ENCODE measurements at regions not wholly inside any gene's neighbourhood (a gene's known extent, or its start where the extent isn't known, plus 50 kb on each side); places are given as distances from the start of the nearest gene placed in this dataset.
"Not testable (repeated sequence)": the region's sequence is repeated elsewhere in the genome, so short reads cannot be mapped to it uniquely, and the experiment has no call there.

DNA sequence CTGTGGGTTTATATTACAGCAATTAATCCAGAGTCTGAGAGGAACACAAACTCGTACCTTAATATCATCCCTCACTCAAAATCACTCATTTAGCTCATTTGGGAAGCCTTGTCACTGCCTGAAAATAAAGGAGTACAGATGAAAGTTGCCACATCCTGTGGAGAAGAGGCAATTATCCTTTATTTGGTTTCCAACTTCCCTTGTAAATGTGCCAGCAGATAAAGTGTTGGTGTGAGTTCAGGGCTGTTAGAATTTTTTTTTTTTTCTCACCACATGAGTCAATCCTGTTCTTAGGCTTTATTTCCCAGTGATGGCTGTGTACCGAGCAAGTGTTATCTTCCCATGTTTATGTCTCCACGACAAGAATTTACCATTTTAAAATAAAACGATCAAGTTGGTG, 99.0 kb upstream of the SMIM30 start:
- intact Hi-C loops (cut with DNase I) = no loop called here
- DNase-seq (ENCODE audit: low spot score) (no peak), ATAC-seq (no peak)

DNA sequence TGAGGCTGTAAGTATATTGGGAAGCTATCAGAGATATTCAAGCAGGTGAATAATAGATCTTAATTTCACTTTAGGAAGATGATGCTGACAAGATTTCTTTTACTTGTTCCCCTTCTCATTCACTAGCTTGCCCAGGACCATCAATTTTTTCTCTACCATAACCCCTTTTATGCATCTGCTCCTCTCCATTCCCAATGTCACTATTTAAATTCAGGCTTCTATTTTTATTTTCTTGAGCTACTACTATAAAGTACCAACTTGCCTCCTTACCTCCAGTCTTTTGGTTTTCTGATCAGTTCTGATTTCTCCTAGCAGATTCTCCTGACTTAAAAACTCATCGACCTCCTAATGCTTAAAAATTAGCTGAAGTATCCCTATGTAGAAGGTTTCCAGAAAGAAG, 97.7 kb upstream of the SMIM30 start:
- ATAC-seq = no peak
- intact Hi-C loops (cut with DNase I) = no loop called here

DNA sequence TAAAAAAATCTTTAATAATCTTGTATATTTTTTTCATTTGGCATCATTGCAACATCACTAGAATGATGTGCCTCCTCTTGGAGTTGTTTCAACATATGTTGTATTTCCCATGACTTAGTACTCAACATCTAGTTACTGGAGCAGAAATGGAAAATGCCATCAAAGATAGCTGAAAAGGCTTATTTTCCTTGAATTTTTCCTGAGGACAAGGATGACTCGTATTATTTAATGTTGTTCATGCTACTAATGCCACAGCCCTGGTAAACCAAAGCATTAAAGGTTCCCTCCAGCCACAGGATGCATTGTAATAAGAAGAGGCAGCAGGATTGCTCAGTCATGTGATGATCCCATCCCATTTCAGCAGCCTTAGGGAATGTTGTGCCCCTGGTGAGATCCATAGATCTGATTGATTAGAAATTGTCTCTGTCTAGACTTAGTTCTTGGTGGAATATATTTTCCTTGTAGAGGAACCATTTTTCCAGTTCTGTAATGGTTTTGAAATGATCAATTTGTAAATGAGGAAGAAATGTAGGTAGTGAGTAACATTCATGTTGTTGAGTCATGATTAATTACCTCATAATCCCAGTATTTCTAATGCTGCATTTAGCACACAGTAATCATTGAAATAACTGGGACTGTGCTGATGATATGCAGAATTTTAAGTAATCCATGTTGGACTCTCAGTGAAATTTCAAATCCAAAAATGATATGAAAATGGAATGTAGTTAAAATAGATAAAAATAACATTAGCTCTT, 91.3 kb upstream of the SMIM30 start:
- DNase-seq (ENCODE audit: low spot score) (no peak), ATAC-seq (no peak)
- intact Hi-C loops (cut with DNase I) = no loop called here

More for the DNA sequence above, 97.7 kb upstream of the SMIM30 start:
- DNase-seq (ENCODE audit: low spot score) = no peak

DNA sequence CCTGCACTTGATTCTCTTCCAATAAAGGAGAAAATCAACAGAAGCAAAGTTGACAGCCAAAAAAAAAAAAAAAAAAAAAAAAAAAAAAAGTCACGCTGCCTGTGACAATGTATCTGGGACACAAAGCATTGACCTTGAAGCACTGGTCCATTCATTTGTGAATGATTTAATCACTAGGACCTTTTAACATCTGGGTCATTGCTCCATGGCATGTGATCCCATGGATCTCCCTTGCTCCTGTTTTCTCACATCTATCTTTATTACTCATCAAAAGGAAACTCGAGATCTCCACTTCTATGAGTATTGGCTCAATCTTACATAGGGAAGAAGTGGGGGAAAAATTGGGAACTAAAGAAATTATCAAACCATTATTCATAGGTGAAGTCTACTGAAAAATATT, 89.6 kb upstream of the SMIM30 start:
- intact Hi-C loops (cut with DNase I) = no loop called here
- ATAC-seq = no peak
- no peak for DNase-seq (ENCODE audit: low spot score)

DNA sequence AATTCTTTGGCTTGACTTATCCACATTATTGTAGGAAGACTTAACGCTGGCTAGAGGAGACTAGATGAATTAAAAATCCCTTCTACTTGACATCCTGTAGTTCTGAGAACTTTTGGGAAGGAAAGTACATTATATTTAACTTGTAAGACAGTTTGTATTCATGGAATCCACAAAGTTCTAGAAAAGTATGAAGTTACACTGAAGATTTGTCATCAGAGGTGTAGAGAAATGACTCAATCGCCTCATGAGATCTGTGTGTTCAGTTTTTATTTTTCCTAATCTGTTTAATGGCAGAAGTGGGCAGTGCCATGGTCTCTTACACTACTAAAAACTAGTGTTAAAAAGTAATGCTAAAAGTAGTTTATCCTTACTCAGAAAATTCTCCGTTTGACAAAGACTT, 89.1 kb upstream of the SMIM30 start:
- intact Hi-C loops (cut with DNase I) = no loop called here
- DNase-seq (ENCODE audit: low spot score) = no peak
- no peak for ATAC-seq

DNA sequence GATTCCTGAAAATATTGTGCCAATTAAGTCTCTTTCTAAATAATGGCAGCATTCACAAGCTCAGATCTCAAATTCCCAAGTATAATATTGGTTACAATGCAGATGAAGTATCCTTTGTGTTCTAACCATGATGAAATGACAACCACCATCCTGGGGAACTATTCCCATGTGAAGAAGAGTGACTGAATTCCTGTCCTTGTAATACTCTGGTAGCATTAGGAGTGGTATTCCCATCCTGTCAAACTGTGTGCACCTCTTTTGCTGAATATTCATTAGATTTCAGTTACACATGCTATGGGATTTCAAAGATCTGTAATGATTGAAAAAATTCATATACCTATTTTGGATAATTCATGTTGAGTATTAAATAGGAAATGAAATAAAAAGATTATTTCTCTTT, 86.1 kb upstream of the SMIM30 start:
- ATAC-seq = no peak
- intact Hi-C loops (cut with DNase I) = no loop called here

DNA sequence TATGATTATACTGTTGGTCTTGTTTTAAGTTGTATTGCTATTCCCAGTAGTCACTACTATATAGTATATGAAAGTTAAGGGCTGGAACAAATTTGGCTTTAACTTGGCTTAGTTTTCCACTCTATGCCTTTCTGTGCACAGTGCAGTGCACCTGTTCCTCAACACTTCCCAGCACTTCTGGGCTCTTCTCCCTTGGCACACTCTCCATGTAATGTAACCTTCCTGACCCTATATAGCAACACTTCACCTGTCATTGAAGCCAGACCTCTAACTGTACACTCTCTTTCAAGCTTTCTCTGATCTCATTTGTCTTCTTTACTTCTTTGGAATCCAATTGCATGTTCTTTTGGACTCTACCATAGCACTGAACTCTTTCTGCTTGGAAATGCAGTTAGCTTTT, 83.9 kb upstream of the SMIM30 start:
- ATAC-seq (no peak), DNase-seq (ENCODE audit: low spot score) (no peak)
- intact Hi-C loops (cut with DNase I) = no loop called here

More for the DNA sequence above, 86.1 kb upstream of the SMIM30 start:
- DNase-seq (ENCODE audit: low spot score) = no peak

DNA sequence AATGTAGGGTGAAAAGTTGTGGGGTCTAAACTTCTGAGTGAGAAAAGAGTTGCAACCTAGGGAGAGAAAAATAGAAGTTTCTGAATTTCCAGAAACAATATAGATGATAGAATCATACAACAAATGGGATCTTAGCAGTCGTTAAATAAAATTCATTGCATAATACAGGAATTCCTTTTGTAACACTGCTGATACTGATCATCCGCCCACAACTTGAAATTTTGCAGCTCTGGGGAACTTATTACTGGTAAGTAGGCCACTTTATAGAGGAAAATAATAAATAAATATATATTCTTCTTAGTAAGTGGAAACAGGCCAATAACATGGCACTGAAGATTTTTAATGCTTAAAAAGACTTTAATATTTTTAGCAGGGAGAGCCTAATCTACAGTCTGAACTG, 81.9 kb upstream of the SMIM30 start:
- no peak for ATAC-seq
- intact Hi-C loops (cut with DNase I) = no loop called here
- DNase-seq (ENCODE audit: low spot score) = no peak

DNA sequence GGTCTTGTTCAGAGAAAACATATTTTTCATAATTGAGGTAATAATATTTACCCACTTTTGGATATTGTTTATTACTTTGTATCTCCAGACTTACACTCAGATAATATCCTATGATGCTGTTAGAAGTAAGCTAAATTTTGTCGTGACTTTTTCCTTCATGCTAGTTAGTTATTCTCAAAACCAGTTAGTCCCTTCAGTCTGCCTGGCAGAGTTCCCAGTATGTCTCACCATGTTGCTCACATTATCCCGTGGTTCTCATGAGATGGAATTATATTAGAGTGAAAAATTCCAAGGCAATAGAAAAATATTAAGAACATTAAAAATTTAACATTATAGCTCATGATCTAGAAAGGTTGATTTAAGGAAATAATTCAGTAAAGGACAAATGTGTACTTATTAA, 81.5 kb upstream of the SMIM30 start:
- ATAC-seq (no peak), DNase-seq (ENCODE audit: low spot score) (no peak)
- intact Hi-C loops (cut with DNase I) = no loop called here

DNA sequence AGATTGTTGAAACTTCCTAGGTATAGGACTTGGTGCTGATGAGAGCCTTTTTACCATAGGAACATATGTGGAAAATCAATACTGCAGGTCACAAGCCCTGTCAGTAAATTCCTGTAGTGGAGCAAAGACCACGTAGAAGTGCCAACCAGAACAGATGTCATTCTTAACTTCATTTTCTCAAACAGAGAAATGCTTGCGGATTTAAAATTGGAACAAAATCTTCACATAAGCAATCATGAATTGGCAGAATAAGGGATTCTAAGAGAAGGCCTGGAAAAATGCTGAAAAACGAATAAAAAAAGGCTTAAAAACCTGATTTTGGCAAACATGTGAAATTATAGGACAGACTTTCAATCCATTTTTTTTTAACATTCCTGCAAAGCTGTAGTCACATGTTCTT, 80.8 kb upstream of the SMIM30 start:
- intact Hi-C loops (cut with DNase I) = no loop called here
- no peak for ATAC-seq
- DNase-seq (ENCODE audit: low spot score) = no peak

DNA sequence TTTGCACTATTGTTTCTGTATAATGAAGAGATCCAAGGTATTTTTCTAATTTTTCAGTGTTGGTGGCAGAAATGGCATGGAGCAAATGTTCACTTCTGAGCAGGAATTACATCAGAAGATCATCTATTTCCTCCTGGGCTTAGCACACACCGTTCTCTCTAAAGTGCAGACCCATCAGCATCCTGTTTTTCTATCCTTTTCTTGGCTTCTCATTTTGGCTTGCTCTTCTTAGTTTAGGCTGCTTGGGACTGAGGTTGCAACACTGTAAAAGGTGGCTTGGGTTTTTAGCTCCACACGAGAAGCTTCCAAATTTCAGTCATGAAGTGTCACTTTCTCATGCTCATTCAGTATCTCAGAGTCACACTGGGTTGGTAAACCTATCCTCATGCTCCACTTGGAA, 79.9 kb upstream of the SMIM30 start:
- no peak for ATAC-seq

DNA sequence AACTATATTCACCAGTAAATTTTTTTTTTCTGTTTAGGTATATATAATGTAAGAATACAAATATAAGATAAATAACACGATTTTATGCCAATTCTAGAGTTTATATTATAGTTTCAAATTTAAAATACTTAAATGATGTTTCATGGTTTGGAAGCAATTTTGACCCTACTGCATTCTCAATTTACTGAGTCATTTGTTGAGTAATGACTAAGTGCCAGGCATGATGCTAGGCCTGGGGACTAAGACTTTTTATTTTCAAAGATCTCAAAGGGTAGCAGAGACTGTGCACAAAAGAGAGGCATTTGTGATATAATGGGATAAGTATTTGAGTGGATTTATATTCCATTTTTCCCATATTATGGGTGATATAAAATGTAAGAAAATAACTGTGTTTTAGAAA, 78.9 kb upstream of the SMIM30 start:
- DNase-seq (ENCODE audit: low spot score) (no peak), ATAC-seq (no peak)
- intact Hi-C loops (cut with DNase I) = no loop called here

More for the DNA sequence above, 79.9 kb upstream of the SMIM30 start:
- intact Hi-C loops (cut with DNase I) = no loop called here
- no peak for DNase-seq (ENCODE audit: low spot score)

DNA sequence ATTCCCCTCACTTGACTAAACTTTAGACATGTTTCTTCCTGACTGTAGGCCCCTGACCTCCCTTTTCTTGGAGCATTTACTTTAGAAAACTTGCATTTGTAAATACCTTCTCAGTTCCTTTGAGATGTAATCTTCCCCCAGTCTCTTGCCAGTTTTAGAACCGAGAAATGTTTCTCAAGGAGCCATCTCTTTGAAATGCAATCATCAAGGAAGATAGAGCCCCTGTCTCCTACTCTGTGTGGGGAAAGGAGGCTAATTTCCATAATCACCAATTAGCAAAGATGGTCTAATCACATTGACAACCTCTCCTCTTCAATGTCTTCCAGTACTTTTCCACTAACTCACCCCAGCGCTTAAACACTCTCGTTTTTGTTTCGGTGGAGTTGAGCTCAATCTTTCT, 70.0 kb upstream of the SMIM30 start:
- DNase-seq (ENCODE audit: low spot score) (no peak), ATAC-seq (no peak)
- intact Hi-C loops (cut with DNase I) = no loop called here

DNA sequence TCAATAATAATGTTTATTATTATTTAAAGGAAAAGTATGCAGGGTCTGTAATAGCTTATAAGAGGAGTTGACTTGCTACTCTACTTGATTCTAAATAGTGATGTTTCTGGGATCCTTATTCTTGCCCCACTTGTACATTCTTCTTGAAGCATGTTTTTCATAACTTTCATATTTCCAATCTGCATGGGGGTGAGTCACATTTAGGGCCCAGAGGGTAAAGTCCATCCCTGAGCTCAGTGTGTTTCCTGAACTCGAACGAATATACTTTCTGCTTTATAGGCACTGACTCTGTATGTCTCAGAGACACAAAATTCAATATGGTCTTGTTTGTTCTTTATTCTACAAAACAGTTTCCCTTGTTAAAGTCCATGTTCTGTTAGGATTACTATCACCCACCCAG, 61.0 kb upstream of the SMIM30 start:
- DNase-seq (ENCODE audit: low spot score) (no peak), ATAC-seq (no peak)
- intact Hi-C loops (cut with DNase I) = no loop called here

DNA sequence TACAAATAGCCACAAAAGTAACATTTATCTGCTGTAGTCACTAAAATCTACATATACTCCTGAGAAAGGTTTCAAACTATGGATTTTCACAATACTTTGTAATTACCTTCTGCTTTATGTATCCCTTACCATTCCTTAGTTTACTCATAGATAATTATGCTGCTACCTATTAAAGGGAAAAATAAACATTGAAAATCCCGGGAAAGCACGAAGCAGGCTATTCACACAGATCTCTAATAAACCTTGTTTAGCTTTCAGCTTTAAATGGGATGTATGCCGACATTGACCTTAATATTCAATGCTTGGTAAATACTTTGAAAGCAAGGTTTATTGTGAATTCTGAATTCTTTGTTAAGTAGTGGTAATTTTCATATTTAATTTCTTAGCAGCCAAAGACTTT, 58.5 kb upstream of the SMIM30 start:
- DNase-seq (ENCODE audit: low spot score) = no peak
- intact Hi-C loops (cut with DNase I) = no loop called here
- no peak for ATAC-seq

DNA sequence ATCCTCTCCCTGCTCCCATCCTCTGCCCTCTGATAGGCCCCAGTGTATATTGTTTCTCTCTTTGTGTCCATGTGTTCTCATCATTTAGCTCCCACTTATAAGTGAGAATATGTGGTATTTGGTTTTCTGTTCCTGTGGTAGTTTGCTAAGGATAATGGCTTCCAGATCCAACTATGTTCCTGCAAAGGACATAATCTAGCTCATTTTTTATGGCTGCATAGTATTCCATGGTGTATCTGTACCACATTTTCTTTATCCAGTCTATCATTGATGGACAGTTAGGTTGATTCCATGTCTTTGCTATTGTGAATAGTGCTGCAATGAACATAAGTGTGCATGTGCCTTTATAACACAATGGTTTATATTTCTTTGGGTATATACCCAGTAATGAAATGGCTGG, 57.8 kb upstream of the SMIM30 start:
- intact Hi-C loops (cut with DNase I); DNase-seq (ENCODE audit: low spot score); ATAC-seq: not testable (repeated sequence)

DNA sequence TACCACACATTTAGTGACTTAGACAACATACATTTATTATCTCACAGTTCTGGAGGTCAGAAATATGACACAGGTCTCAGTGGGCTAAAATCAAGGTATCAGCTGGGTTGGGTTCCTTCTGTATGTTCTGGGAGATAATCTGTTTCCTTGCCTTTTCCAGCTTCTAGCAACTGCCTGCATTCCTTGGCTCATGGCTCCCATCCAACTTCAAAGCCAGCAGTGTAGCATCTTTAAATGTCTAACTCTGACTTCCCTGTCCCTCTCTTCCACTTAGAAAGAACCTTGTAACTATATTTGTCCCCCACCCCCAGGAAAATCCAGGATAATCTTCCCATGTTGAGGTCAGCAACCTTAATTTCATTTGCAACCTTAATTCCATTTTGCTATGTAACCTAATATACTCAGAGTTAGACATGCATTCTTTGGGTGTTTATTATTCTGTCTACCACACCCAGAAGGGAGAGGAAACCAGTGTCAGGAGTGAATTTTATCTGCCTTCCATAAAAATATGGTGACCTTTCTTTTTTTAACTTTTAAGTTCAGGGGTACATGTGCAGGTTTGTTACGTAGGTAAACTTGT, 57.3 kb upstream of the SMIM30 start:
- DNase-seq (ENCODE audit: low spot score) = no peak
- intact Hi-C loops (cut with DNase I) = no loop called here
- no peak for ATAC-seq

DNA sequence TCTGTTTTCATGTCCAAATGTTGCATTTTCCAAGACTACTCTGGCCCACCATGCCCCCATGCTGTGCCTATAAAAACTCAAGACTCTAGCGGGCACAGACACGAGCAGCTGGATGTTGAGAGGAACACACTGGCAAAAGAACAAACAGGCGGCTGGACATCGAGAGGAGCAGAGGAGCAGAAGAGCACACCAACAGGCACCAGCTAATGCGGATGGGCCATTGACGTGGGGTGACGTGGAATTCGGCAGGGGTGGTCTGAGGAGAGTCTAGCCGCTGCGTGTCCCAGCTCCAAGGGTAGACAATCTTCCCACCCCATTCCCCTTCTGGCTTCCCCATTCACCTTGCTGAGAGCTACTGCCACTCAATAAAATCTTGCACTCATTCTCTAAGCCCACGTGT, 54.4 kb upstream of the SMIM30 start:
- ATAC-seq (no peak), DNase-seq (ENCODE audit: low spot score) (no peak)
- intact Hi-C loops (cut with DNase I) = no loop called here

DNA sequence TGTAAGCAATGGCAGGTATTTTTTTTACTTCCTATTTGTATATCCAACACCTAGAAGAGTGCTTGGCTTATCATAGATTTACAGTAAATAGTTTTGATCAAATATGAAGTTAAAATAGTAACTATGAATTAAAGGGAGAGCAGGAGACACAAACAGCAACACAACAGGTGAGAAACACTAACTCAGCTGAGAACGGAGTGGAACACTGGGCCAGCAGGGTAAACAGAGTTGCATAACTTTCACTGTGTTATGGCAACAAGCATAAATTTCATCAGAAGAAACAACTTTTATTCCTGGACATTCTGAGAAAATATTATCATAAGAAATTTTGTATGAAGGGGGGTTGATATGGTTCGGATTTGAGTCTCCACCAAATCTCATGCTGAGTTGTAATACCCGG, 52.2 kb upstream of the SMIM30 start:
- intact Hi-C loops (cut with DNase I) = no loop called here
- ATAC-seq (no peak), DNase-seq (ENCODE audit: low spot score) (no peak)

Data from sciatic nerve (tissue), 2 donors.